PC-9 (cell line): ENCODE measurements at regions not wholly inside any gene's neighbourhood (a gene's known extent, or its start where the extent isn't known, plus 50 kb on each side); places are given as distances from the start of the nearest gene placed in this dataset.

Experiments used
- EZH2 ChIP-seq: fragments of 200-600 bp; sonication (generic); IDR thresholded peaks from 2 replicates; pipeline ENCODE4 v1.8.0; 2017; ENCODE audit warnings: antibody characterized with exemption, low read depth
- TF ChIP-seq, protein P1 (sequence below): fragments of 200-600 bp; sonication (generic); conservative IDR thresholded peaks from 2 replicates; pipeline ENCODE4 v1.6.1; 2017; ENCODE audit warnings: mixed run types, antibody characterized with exemption, mild to moderate bottlenecking, moderate library complexity

DNA sequence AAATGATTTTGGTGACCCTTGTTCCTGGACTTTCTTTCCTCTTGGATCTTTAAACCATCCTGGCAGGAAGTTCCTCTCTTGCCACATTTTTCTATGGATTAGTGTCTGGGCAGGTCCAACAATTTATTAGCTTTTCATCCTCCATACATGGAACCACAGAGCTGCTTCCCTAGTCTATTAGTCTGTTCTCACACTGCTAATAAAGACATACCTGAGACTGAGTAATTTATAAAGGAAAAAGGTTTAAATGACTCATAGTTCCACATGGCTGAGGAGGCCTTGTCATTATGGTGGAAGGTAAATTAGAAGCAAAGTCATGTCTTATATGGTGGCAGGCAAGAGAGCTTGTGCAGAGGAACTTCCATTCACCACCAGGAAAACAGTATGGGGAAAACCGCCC lies 122.9 kb downstream of the DDX1 start:
- TF ChIP-seq, protein P1, sequence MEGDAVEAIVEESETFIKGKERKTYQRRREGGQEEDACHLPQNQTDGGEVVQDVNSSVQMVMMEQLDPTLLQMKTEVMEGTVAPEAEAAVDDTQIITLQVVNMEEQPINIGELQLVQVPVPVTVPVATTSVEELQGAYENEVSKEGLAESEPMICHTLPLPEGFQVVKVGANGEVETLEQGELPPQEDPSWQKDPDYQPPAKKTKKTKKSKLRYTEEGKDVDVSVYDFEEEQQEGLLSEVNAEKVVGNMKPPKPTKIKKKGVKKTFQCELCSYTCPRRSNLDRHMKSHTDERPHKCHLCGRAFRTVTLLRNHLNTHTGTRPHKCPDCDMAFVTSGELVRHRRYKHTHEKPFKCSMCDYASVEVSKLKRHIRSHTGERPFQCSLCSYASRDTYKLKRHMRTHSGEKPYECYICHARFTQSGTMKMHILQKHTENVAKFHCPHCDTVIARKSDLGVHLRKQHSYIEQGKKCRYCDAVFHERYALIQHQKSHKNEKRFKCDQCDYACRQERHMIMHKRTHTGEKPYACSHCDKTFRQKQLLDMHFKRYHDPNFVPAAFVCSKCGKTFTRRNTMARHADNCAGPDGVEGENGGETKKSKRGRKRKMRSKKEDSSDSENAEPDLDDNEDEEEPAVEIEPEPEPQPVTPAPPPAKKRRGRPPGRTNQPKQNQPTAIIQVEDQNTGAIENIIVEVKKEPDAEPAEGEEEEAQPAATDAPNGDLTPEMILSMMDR = no peak
- TF ChIP-seq EZH2 = no peak
